ENCODE measurements at regions not wholly inside any gene's neighbourhood (a gene's known extent, or its start where the extent isn't known, plus 50 kb on each side); places are given as distances from the start of the nearest gene placed in this dataset.

GRCh38 chr6:51489133-51489532 is 598.3 kb downstream of the PKHD1 start:
- TF ChIP-seq, protein P1, sequence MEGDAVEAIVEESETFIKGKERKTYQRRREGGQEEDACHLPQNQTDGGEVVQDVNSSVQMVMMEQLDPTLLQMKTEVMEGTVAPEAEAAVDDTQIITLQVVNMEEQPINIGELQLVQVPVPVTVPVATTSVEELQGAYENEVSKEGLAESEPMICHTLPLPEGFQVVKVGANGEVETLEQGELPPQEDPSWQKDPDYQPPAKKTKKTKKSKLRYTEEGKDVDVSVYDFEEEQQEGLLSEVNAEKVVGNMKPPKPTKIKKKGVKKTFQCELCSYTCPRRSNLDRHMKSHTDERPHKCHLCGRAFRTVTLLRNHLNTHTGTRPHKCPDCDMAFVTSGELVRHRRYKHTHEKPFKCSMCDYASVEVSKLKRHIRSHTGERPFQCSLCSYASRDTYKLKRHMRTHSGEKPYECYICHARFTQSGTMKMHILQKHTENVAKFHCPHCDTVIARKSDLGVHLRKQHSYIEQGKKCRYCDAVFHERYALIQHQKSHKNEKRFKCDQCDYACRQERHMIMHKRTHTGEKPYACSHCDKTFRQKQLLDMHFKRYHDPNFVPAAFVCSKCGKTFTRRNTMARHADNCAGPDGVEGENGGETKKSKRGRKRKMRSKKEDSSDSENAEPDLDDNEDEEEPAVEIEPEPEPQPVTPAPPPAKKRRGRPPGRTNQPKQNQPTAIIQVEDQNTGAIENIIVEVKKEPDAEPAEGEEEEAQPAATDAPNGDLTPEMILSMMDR (conservative IDR thresholded peaks at IDR 0.05; ENCODE audit: low read depth, low read length), result no peak
- H3K4me2 ChIP-seq, result no peak overlapping the region
- no peaks in the 10 kb centered on the region for H4K20me1 ChIP-seq (ENCODE audit: insufficient read depth)
- no peak overlapping the region for H3K9ac ChIP-seq
- H3K27me3 ChIP-seq (ENCODE audit: insufficient read depth, low read depth), result no peaks in the 10 kb centered on the region
- H3K27ac ChIP-seq, result no peak overlapping the region
- no peak overlapping the region for H3K4me3 ChIP-seq (IDR thresholded peaks at IDR 0.05; ENCODE audit: insufficient read depth, low read depth, low read length)
- H3K79me2 ChIP-seq (ENCODE audit: insufficient read depth, low read depth), result no peaks in the 10 kb centered on the region
- no peak overlapping the region for H2AFZ ChIP-seq (ENCODE audit: low read depth)
- no peaks in the 10 kb centered on the region for H3K36me3 ChIP-seq (ENCODE audit: insufficient read depth)
- no peaks in the 10 kb centered on the region for H3K4me1 ChIP-seq (ENCODE audit: low read depth, poor library complexity, severe bottlenecking)

GRCh38 chr6:51490101-51490500 is 597.3 kb downstream of the PKHD1 start:
- Histone ChIP-seq H3K4me1 (ENCODE audit: low read depth, poor library complexity, severe bottlenecking) (no peaks in the 10 kb centered on the region), H3K9ac (no peak overlapping the region), H3K27me3 (ENCODE audit: insufficient read depth, low read depth) (no peaks in the 10 kb centered on the region), H3K4me2 (no peak overlapping the region), H3K4me3 (IDR thresholded peaks at IDR 0.05; ENCODE audit: insufficient read depth, low read depth, low read length) (no peak overlapping the region), H3K36me3 (ENCODE audit: insufficient read depth) (no peaks in the 10 kb centered on the region), H2AFZ (ENCODE audit: low read depth) (no peak overlapping the region), H4K20me1 (ENCODE audit: insufficient read depth) (no peaks in the 10 kb centered on the region), H3K27ac (no peak overlapping the region), H3K79me2 (ENCODE audit: insufficient read depth, low read depth) (no peaks in the 10 kb centered on the region)
- TF ChIP-seq, protein P1 (conservative IDR thresholded peaks at IDR 0.05; ENCODE audit: low read depth, low read length), result no peak

GRCh38 chr6:51494342-51494741 is 593.1 kb downstream of the PKHD1 start:
- Histone ChIP-seq H2AFZ (ENCODE audit: low read depth) (no peak overlapping the region), H3K9ac (no peak overlapping the region), H3K27me3 (ENCODE audit: insufficient read depth, low read depth) (no peaks in the 10 kb centered on the region), H3K27ac (no peak overlapping the region), H3K4me2 (no peak overlapping the region), H3K4me3 (IDR thresholded peaks at IDR 0.05; ENCODE audit: insufficient read depth, low read depth, low read length) (no peak overlapping the region), H3K36me3 (ENCODE audit: insufficient read depth) (no peaks in the 10 kb centered on the region), H3K79me2 (ENCODE audit: insufficient read depth, low read depth) (no peaks in the 10 kb centered on the region), H3K4me1 (ENCODE audit: low read depth, poor library complexity, severe bottlenecking) (no peaks in the 10 kb centered on the region), H4K20me1 (ENCODE audit: insufficient read depth) (no peaks in the 10 kb centered on the region)
- TF ChIP-seq, protein P1 (conservative IDR thresholded peaks at IDR 0.05; ENCODE audit: low read depth, low read length), result no peak

DNA sequence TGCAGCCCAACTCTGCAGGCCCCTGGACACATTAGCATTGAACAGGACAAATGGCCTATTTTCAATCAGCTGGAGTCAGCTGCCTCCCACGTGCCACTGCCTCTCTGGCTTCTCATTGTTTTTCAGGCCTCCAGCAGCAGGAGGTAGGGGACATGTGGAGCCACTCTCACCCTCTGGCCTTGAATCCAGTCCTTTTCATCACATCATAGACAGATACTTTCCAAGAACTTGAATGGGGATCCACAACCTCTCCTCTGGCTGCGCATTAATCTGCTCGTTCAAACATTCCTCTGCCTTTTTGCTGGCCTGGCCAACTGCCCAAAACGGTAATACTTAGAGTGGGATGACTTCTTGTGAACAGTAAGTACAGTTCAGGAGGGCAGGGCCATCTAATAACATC is 592.3 kb downstream of the PKHD1 start:
- no peaks in the 10 kb centered on the region for H4K20me1 ChIP-seq (ENCODE audit: insufficient read depth)
- no peak overlapping the region for H3K4me2 ChIP-seq
- H3K79me2 ChIP-seq (ENCODE audit: insufficient read depth, low read depth), result no peaks in the 10 kb centered on the region
- H3K9ac ChIP-seq, result no peak overlapping the region
- no peak overlapping the region for H3K4me3 ChIP-seq (IDR thresholded peaks at IDR 0.05; ENCODE audit: insufficient read depth, low read depth, low read length)
- TF ChIP-seq, protein P1 (conservative IDR thresholded peaks at IDR 0.05; ENCODE audit: low read depth, low read length), result no peak
- H3K27me3 ChIP-seq (ENCODE audit: insufficient read depth, low read depth), result no peaks in the 10 kb centered on the region
- H3K27ac ChIP-seq, result no peak overlapping the region
- no peak overlapping the region for H2AFZ ChIP-seq (ENCODE audit: low read depth)
- no peaks in the 10 kb centered on the region for H3K36me3 ChIP-seq (ENCODE audit: insufficient read depth)
- H3K4me1 ChIP-seq (ENCODE audit: low read depth, poor library complexity, severe bottlenecking), result no peaks in the 10 kb centered on the region
